ENCODE measurements at regions not wholly inside any gene's neighbourhood (a gene's known extent, or its start where the extent isn't known, plus 50 kb on each side); places are given as distances from the start of the nearest gene placed in this dataset.

DNA sequence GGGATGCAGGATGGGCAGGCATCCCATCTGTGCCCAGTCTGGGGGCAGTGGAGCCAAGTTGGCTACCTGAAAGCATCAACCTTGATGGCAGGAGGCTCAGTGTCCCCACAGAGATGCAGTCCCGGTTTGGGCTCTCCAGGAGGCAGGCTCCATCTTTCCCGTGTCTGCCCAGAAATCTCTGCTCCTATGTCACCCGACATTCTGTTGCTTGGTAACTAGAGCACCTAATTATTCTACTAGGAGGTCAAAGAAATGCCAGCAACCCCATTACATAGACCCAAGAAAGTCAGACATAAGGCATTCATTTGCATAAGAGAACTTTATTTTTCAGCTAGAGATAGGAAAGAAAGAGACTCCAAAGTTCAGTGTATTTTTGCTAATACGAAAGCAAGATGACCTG is 100.3 kb upstream of the BACE2 start:
- no peaks in the 10 kb centered on the region for H3K9me3 Mint-ChIP-seq
- DNase-seq (ENCODE audit: low spot score in 2 of 2) (no peak), ATAC-seq (ENCODE audit: low read depth) (no peak)
- no peak overlapping the region for H3K27ac Mint-ChIP-seq
- no peak overlapping the region for H3K4me3 Mint-ChIP-seq
- H3K27me3 Mint-ChIP-seq = peaks cover 12% of the 10 kb centered on the region
- H3K36me3 Mint-ChIP-seq = no peaks in the 10 kb centered on the region
- peaks cover 7% of the 10 kb centered on the region for H3K4me1 Mint-ChIP-seq

DNA sequence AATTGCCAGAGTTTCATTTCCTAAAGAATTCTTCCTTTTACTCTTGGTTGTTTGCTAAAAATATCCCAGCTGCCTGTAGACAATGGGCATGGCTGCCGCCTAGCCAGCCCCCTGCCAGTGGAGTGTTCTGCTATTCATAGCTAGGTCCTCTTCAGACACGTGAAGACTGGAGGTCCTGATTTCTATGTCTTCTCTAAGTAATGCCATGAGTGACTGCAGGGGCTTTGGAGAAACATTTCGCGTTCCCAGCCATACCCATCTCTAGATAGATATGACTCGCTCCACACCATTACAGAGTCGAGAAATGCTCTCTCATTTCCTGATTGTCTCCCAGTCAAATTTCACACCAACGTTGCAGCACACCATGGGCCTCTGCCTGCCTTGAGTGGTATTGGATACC is 99.5 kb upstream of the BACE2 start:
- no peaks in the 10 kb centered on the region for H3K36me3 Mint-ChIP-seq
- no peak for ATAC-seq (ENCODE audit: low read depth)
- no peak for DNase-seq (ENCODE audit: low spot score in 2 of 2)
- H3K27me3 Mint-ChIP-seq = peaks cover 12% of the 10 kb centered on the region
- H3K4me3 Mint-ChIP-seq = no peak overlapping the region
- H3K4me1 Mint-ChIP-seq = peaks cover 7% of the 10 kb centered on the region
- no peak overlapping the region for H3K27ac Mint-ChIP-seq
- H3K9me3 Mint-ChIP-seq = no peaks in the 10 kb centered on the region

DNA sequence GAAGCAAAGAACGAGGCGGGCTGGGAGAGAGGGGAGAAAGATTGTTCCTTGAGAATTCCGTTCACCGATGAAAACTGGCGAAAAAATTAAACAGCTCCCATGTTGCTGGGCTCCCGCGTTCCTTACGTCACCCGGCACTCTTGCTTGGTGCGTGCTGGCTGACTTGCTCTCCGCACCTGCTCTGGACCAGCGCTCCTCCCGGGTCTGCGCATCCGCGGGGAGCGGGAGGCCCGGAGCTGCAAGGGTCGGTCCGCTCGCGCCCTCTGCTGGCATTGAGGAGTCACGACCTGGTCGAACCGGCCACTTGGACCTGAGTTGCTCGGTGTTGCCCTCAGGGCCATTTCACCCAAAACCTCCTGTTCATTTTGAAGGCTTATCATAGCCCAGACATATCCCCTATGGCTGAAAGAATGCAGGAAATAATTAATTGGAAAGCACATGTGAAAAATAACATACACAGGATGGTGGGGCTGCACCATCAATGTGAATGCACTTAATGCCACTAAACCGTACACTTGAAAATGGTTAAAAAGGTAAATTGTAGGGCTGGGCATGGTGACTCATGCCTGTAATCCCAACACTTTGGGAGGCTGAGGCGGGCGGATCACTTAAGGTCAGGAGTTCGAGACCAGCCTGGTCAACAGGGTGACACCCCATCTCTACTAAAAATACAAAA is 98.9 kb upstream of the BACE2 start:
- Mint-ChIP-seq H3K4me3 (peak overlapping the region; percentile 38), H3K4me1 (peaks cover 7% of the 10 kb centered on the region), H3K9me3 (no peaks in the 10 kb centered on the region), H3K27me3 (peaks cover 12% of the 10 kb centered on the region), H3K36me3 (no peaks in the 10 kb centered on the region), H3K27ac (no peak overlapping the region)
- ATAC-seq (ENCODE audit: low read depth) = peak; percentile 62
- DNase-seq (ENCODE audit: low spot score in 2 of 2) = peak; percentile 46 to 57

GRCh38 chr21:41070284-41070683 is 97.7 kb upstream of the BACE2 start:
- Mint-ChIP-seq H3K27ac (no peak overlapping the region), H3K4me3 (no peak overlapping the region), H3K27me3 (peaks cover 12% of the 10 kb centered on the region), H3K36me3 (no peaks in the 10 kb centered on the region), H3K9me3 (no peaks in the 10 kb centered on the region), H3K4me1 (peaks cover 7% of the 10 kb centered on the region)
- DNase-seq (ENCODE audit: low spot score in 2 of 2) (no peak), ATAC-seq (ENCODE audit: low read depth) (no peak)

DNA sequence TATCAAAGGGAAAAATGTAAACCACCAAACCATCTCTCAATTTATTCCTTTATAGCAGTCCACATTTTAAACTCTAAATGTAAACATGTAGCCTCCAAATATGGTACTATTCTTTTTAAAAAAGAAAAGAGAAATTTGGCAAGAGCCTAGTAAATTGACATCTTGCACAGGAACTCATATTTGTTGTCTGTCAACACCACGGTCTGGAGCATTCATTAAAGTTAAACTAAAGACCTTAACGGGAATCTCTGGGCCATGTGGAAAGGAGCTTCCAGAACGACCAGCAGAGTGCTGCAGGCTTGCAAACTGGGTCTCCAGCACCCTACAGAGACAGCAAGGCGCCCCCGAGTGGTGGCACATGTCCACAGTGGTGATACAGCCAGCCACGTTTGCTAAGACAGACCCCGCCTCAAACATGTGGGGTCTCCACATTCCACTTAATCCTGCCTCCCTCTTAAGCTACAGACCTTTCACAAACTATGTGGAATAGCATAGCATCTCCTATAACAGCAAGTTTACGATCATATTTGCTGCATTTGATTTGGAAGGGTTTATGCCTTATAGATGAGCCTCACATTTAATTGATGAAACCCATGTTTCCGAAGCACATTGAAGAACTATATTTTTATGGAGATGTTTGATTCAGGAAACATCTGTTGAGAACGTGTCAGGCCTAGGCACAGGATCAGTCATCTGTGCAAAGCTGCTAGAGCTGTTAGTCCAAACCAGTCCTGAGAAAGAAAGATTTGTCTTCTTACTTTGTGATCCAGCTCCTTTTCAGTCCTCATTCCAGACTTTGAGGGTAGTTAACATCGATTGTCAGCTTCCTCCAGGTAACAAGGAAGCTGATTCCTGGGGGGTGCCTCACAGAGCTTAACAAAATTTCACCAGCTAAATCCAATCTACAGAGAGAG is 96.4 kb upstream of the BACE2 start:
- Mint-ChIP-seq H3K27me3 (peaks cover 9% of the 10 kb centered on the region), H3K4me3 (no peak overlapping the region), H3K4me1 (peaks cover 7% of the 10 kb centered on the region), H3K27ac (no peak overlapping the region), H3K9me3 (no peaks in the 10 kb centered on the region), H3K36me3 (no peaks in the 10 kb centered on the region)
- DNase-seq (ENCODE audit: low spot score in 2 of 2) = no peak
- no peak for ATAC-seq (ENCODE audit: low read depth)

DNA sequence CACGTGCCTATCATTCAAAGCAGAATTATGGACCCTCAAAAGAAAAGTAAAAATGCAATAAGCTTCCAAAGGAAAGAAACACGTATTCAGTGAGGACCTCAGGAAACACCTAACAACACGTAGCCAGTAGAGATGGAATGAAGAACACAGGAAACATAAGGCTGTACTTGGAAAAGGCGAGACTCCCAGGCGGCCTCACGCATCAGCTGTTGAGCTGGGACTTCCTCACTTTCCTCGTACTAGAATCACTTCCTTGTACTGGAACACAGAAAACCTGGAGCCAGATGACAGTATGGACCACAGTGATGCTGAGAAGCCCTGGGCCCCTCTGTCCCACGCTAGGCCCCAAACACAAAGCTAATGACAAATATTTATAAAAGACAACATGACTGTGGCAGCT is 94.4 kb upstream of the BACE2 start:
- Mint-ChIP-seq H3K4me1 (peaks cover 5% of the 10 kb centered on the region), H3K9me3 (no peaks in the 10 kb centered on the region), H3K27ac (no peak overlapping the region), H3K36me3 (no peaks in the 10 kb centered on the region), H3K27me3 (peaks cover 4% of the 10 kb centered on the region), H3K4me3 (no peak overlapping the region)
- DNase-seq (ENCODE audit: low spot score in 2 of 2) = no peak
- no peak for ATAC-seq (ENCODE audit: low read depth)

DNA sequence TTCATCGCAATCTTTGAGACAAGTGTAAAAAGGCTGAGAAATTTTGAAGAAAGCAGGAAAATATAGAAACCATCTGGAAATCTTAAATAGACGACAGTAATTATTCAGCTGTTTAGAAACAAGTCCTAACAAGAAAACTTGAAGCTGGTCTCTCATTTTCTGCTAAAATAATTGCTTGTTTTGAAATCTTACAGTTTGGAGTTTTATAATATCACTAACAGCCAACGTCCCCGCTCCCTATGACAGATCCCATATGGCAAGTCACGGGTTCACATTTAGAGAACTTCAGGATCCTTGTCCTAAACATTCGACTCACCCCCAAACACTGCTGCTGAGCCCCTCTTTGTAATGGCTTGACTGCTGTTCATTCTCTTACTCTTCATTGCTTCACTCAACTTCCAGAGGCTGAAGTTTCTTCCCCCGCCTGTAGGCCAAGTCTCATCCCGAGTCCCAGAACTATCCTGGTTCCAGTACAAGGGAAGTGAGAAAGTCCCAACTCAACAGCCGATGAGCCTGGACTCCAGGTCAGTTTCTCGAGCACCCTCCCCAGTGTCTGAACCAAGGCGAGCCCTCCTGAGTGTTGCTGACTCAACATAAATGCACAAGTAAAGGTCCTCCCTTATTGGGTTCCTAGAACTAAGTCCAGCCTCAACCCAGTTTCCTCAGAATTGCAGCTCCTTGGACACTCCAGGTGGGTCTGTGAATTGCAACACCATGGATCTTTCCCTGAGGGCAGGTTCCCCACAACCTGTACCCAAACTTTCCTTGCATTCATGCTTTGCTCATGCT is 93.4 kb upstream of the BACE2 start:
- ATAC-seq (ENCODE audit: low read depth) (no peak), DNase-seq (ENCODE audit: low spot score in 2 of 2) (no peak)
- no peaks in the 10 kb centered on the region for H3K36me3 Mint-ChIP-seq
- no peaks in the 10 kb centered on the region for H3K4me1 Mint-ChIP-seq
- H3K27me3 Mint-ChIP-seq = peaks cover 4% of the 10 kb centered on the region
- no peak overlapping the region for H3K27ac Mint-ChIP-seq
- no peak overlapping the region for H3K4me3 Mint-ChIP-seq
- H3K9me3 Mint-ChIP-seq = no peaks in the 10 kb centered on the region

GRCh38 chr21:41075656-41076055 is 92.3 kb upstream of the BACE2 start:
- H3K4me1 Mint-ChIP-seq = no peaks in the 10 kb centered on the region
- H3K27me3 Mint-ChIP-seq = peaks cover 7% of the 10 kb centered on the region

GRCh38 chr21:41076064-41076463 is 91.9 kb upstream of the BACE2 start:
- Mint-ChIP-seq H3K9me3 (no peaks in the 10 kb centered on the region), H3K4me1 (no peaks in the 10 kb centered on the region), H3K4me3 (no peak overlapping the region), H3K27me3 (peaks cover 7% of the 10 kb centered on the region), H3K36me3 (no peaks in the 10 kb centered on the region), H3K27ac (no peak overlapping the region)
- DNase-seq (ENCODE audit: low spot score in 2 of 2) = no peak
- ATAC-seq (ENCODE audit: low read depth) = no peak

More at GRCh38 chr21:41075656-41076055, 92.3 kb upstream of the BACE2 start:
- ATAC-seq (ENCODE audit: low read depth) (no peak), DNase-seq (ENCODE audit: low spot score in 2 of 2) (no peak)
- Mint-ChIP-seq H3K36me3 (no peaks in the 10 kb centered on the region), H3K27ac (no peak overlapping the region), H3K4me3 (no peak overlapping the region), H3K9me3 (no peaks in the 10 kb centered on the region)

DNA sequence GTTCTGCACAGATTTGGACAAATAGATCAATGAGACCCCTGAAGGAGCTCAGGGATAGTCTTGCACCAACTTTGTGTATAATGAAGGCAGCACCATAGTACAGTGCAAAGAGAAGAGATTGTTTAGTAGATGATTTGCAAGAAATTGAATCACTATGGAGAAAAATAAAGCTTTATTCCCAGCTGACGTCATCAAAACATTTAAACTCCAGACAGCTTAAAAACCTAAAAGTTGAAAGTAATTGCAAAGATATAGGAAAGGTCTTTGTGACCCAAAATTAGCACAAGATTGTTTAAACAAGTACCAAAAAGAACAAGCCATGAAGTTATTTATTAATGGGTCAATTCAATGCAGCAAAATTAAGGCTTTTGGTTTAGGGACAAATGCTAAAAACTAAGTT is 88.8 kb upstream of the BACE2 start:
- Mint-ChIP-seq H3K27ac (no peak overlapping the region), H3K27me3 (peaks cover 6% of the 10 kb centered on the region), H3K4me3 (no peak overlapping the region), H3K9me3 (no peaks in the 10 kb centered on the region), H3K36me3 (no peaks in the 10 kb centered on the region), H3K4me1 (no peaks in the 10 kb centered on the region)
- DNase-seq (ENCODE audit: low spot score in 2 of 2) (no peak), ATAC-seq (ENCODE audit: low read depth) (no peak)

DNA sequence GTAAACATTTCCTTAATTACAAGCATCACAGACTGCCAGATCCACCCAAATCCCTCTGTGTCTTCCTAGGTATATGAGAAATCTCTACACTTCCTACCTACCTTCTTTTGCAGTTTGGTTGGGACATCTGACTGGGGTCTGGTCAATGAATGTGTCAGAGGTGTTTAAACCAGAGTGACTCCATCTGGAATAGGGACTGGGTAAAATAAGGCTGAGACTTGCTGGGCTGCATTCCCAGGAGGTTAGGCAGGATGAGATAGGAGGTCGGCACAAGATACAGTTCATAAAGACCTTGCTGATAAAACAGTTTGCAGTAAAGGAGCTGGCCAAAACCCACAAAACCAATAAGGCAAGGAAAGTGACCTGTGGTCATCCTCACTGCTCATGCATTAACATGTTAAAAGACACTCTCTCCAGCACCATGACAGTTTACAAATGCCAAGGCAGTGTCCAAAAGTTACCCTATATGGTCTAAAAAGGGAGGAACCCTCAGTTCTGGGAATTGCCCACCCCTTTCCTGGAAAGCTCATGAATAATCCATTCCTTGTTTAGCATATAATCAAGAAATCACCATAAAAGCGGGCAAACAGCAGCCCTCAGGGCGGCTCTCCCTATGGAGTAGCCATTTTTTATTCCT is 87.4 kb upstream of the BACE2 start:
- H3K27me3 Mint-ChIP-seq = peaks cover 9% of the 10 kb centered on the region
- H3K4me3 Mint-ChIP-seq = no peak overlapping the region
- ATAC-seq (ENCODE audit: low read depth) (no peak), DNase-seq (ENCODE audit: low spot score in 2 of 2) (no peak)
- no peak overlapping the region for H3K27ac Mint-ChIP-seq
- H3K36me3 Mint-ChIP-seq = no peaks in the 10 kb centered on the region
- no peaks in the 10 kb centered on the region for H3K9me3 Mint-ChIP-seq
- no peaks in the 10 kb centered on the region for H3K4me1 Mint-ChIP-seq

GRCh38 chr21:41086569-41086968 is 81.4 kb upstream of the BACE2 start:
- H3K4me3 Mint-ChIP-seq = no peak overlapping the region
- no peaks in the 10 kb centered on the region for H3K9me3 Mint-ChIP-seq
- no peaks in the 10 kb centered on the region for H3K4me1 Mint-ChIP-seq
- H3K27me3 Mint-ChIP-seq = peaks cover 20% of the 10 kb centered on the region
- DNase-seq (ENCODE audit: low spot score in 2 of 2) = no peak
- H3K27ac Mint-ChIP-seq = no peak overlapping the region
- no peaks in the 10 kb centered on the region for H3K36me3 Mint-ChIP-seq
- no peak for ATAC-seq (ENCODE audit: low read depth)

GRCh38 chr21:41090981-41091380 is 77.0 kb upstream of the BACE2 start:
- no peak overlapping the region for H3K27ac Mint-ChIP-seq
- H3K4me3 Mint-ChIP-seq = no peak overlapping the region
- H3K9me3 Mint-ChIP-seq = no peaks in the 10 kb centered on the region
- no peak for ATAC-seq (ENCODE audit: low read depth)
- H3K4me1 Mint-ChIP-seq = no peaks in the 10 kb centered on the region
- DNase-seq (ENCODE audit: low spot score in 2 of 2) = no peak
- no peaks in the 10 kb centered on the region for H3K36me3 Mint-ChIP-seq
- H3K27me3 Mint-ChIP-seq = peaks cover 21% of the 10 kb centered on the region

DNA sequence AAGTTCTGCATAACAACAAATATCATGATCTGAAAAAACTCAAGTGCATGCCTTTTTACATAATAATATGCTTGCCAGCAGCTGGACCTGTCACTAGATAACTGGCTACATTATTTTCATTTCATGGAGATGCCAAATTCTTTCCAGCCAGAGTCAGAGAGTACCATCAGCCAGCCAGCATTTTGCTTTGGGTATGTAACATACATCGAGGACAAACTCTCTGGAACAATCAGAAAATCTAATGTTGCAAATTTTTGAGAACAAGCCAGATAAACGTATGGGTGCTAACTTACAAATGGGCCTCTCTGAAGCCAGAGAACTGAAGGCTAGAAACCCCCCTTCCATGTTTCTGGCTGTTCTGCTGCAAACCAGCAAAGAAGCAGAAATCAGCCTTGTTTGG is 76.3 kb upstream of the BACE2 start:
- no peak overlapping the region for H3K27ac Mint-ChIP-seq
- peaks cover 17% of the 10 kb centered on the region for H3K27me3 Mint-ChIP-seq
- DNase-seq (ENCODE audit: low spot score in 2 of 2) = no peak
- H3K4me1 Mint-ChIP-seq = no peaks in the 10 kb centered on the region
- no peak for ATAC-seq (ENCODE audit: low read depth)
- H3K36me3 Mint-ChIP-seq = no peaks in the 10 kb centered on the region
- no peaks in the 10 kb centered on the region for H3K9me3 Mint-ChIP-seq
- no peak overlapping the region for H3K4me3 Mint-ChIP-seq

Data from memory B cell (primary cell).